Neural cell (in vitro differentiated cells): ENCODE measurements at regions not wholly inside any gene's neighbourhood (a gene's known extent, or its start where the extent isn't known, plus 50 kb on each side); places are given as distances from the start of the nearest gene placed in this dataset.
"Not testable (repeated sequence)": the region's sequence is repeated elsewhere in the genome, so short reads cannot be mapped to it uniquely, and the experiment has no call there.

Experiments used
- H2AFZ ChIP-seq: fragments of 200-600, 300-800 bp; sonication (generic), shearing (Covaris generic); 2 replicates; pipeline ENCODE4 v1.6.0; 2014; ENCODE audit warnings: low read depth, mild to moderate bottlenecking, antibody characterized with exemption, low read length, moderate library complexity
- H3F3A ChIP-seq: fragments of 200-600 bp; shearing (Covaris generic); 2 replicates; pipeline ENCODE4 v1.6.1; 2016; ENCODE audit warnings: mild to moderate bottlenecking, moderate library complexity, mixed read lengths, antibody characterized with exemption, low read length; ENCODE audit not compliant: insufficient read depth, poor library complexity, severe bottlenecking
- H3K27ac ChIP-seq: fragments of 200-600, 300-800 bp; sonication (generic), shearing (Covaris generic); 2 replicates; pipeline ENCODE4 v1.5.1; 2014; ENCODE audit warnings: mild to moderate bottlenecking, low read length, moderate library complexity
- H3K27me3 ChIP-seq: fragments of 300-800, 200-600 bp; sonication (generic), shearing (Covaris generic); 2 replicates; pipeline ENCODE4 v1.6.0; 2014; ENCODE audit warnings: mild to moderate bottlenecking, low read depth, low read length, moderate library complexity; ENCODE audit not compliant: insufficient read depth
- H3K36me3 ChIP-seq: fragments of 300-800, 200-600 bp; sonication (generic), shearing (Covaris generic); 2 replicates; pipeline ENCODE4 v1.5.1; 2014; ENCODE audit warnings: mild to moderate bottlenecking, antibody characterized with exemption, low read length, moderate library complexity; ENCODE audit not compliant: insufficient read depth
- H3K4me2 ChIP-seq: fragments of 300-800, 200-600 bp; sonication (generic), shearing (Covaris generic); 2 replicates; pipeline ENCODE4 v1.6.0; 2014; ENCODE audit warnings: mild to moderate bottlenecking, low read length
- H3K4me3 ChIP-seq: fragments of 300-800, 200-600 bp; sonication (generic), shearing (Covaris generic); 2 replicates; pipeline ENCODE4 v1.5.1; 2014; ENCODE audit warnings: mild to moderate bottlenecking, low read length, moderate library complexity
- H3K79me2 ChIP-seq: fragments of 200-600 bp; shearing (Covaris generic); replicated peaks from 2 replicates; pipeline ENCODE4 v1.6.0; 2014; ENCODE audit warnings: mild to moderate bottlenecking, low read length, moderate library complexity; ENCODE audit not compliant: insufficient read depth
- H3K9ac ChIP-seq: fragments of 300-800, 200-600 bp; sonication (generic), shearing (Covaris generic); 2 replicates; pipeline ENCODE4 v1.6.1; 2016; ENCODE audit warnings: mild to moderate bottlenecking, low read length, mixed read lengths
- H3K9me2 ChIP-seq: fragments of 200-600 bp; shearing (Covaris generic); 2 replicates; pipeline ENCODE4 v1.6.1; 2016; ENCODE audit warnings: mild to moderate bottlenecking, low read length, mixed read lengths; ENCODE audit not compliant: insufficient read depth
- H3K9me3 ChIP-seq: fragments of 200-600, 300-800 bp; sonication (generic), shearing (Covaris generic); 2 replicates; pipeline ENCODE4 v1.6.1; 2016; ENCODE audit warnings: mild to moderate bottlenecking, mixed run types, low read length, moderate library complexity, mixed read lengths
- H4K20me1 ChIP-seq: fragments of 200-600 bp; shearing (Covaris generic); 2 replicates; pipeline ENCODE4 v1.6.1; 2016; ENCODE audit warnings: mild to moderate bottlenecking, mixed run types; ENCODE audit not compliant: insufficient read depth
- EP300 ChIP-seq: fragments of 450-650 bp; conservative IDR thresholded peaks from 2 replicates; pipeline ENCODE4 v1.6.1; 2014; ENCODE audit warnings: antibody characterized with exemption, mild to moderate bottlenecking, moderate library complexity; ENCODE audit not compliant: poor library complexity, severe bottlenecking
- EZH2 ChIP-seq: fragments of 200-600, 300-800 bp; shearing (Covaris generic), sonication (generic); IDR thresholded peaks from 2 replicates; pipeline ENCODE4 v1.6.1; 2014; ENCODE audit warnings: antibody characterized with exemption, low read length, borderline replicate concordance, mild to moderate bottlenecking; ENCODE audit not compliant: insufficient read depth, poor library complexity, severe bottlenecking
- MXI1 ChIP-seq: fragments of 450-650 bp; conservative IDR thresholded peaks from 2 replicates; pipeline ENCODE4 v1.6.1; 2014; ENCODE audit warnings: antibody characterized with exemption, mild to moderate bottlenecking; ENCODE audit not compliant: poor library complexity, severe bottlenecking
- POLR2AphosphoS5 ChIP-seq: IDR thresholded peaks from 2 replicates; pipeline ENCODE4 v1.6.1; 2012
- RAD21 ChIP-seq: fragments of 450-650 bp; conservative IDR thresholded peaks from 2 replicates; pipeline ENCODE4 v1.6.1; 2014; ENCODE audit warnings: antibody characterized with exemption, mild to moderate bottlenecking, moderate library complexity
- SMC3 ChIP-seq: fragments of 450-650 bp; conservative IDR thresholded peaks from 2 replicates; pipeline ENCODE4 v1.6.1; 2014; ENCODE audit warnings: antibody characterized with exemption, mild to moderate bottlenecking, moderate library complexity; ENCODE audit not compliant: poor library complexity
- TAF1 ChIP-seq: IDR thresholded peaks from 2 replicates; pipeline ENCODE4 v1.6.1; 2012; ENCODE audit warnings: low read depth
- TF ChIP-seq, protein P1 (sequence below): fragments of 450-650 bp; IDR thresholded peaks from 2 replicates; pipeline ENCODE4 v1.5.1; 2014; ENCODE audit warnings: antibody characterized with exemption, mild to moderate bottlenecking, moderate library complexity; ENCODE audit not compliant: poor library complexity, severe bottlenecking
- TF ChIP-seq, protein P2 (sequence below): IDR thresholded peaks from 2 replicates; pipeline ENCODE4 v1.6.1; 2012; ENCODE audit warnings: borderline replicate concordance

DNA sequence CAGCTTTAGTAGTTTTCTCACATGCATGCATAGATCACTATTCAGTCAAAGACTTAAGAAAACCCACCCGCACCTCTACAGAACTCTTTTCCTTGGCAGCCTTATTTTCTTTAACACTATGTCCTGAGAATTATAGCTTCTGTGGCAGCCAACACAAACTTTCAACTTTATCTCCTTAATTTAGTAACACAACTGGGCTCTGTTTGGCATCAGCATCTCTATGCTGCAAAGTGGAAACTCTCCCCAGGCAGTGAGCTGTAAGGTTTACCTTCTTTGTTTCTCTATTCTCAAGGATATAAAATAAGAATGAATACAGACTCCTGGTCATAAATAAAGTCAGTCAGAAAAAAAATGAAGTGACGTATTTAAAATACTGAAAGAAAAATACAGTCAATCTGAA is 115.2 kb upstream of the PPP1R9A start:
- no peaks in the 10 kb centered on the region for H3F3A ChIP-seq
- H3K9ac ChIP-seq: no peak overlapping the region
- no peaks in the 10 kb centered on the region for H3K9me3 ChIP-seq
- no peak overlapping the region for H2AFZ ChIP-seq
- no peak overlapping the region for H3K27ac ChIP-seq
- no peaks in the 10 kb centered on the region for H3K9me2 ChIP-seq
- no peak overlapping the region for H3K4me3 ChIP-seq
- no peaks in the 10 kb centered on the region for H3K79me2 ChIP-seq
- H3K36me3 ChIP-seq: no peaks in the 10 kb centered on the region
- no peaks in the 10 kb centered on the region for H3K27me3 ChIP-seq
- no peaks in the 10 kb centered on the region for H4K20me1 ChIP-seq
- no peak for TF ChIP-seq POLR2AphosphoS5
- TF ChIP-seq RAD21: no peak
- TF ChIP-seq EZH2: no peak
- TF ChIP-seq MXI1: no peak
- TF ChIP-seq, protein P1, sequence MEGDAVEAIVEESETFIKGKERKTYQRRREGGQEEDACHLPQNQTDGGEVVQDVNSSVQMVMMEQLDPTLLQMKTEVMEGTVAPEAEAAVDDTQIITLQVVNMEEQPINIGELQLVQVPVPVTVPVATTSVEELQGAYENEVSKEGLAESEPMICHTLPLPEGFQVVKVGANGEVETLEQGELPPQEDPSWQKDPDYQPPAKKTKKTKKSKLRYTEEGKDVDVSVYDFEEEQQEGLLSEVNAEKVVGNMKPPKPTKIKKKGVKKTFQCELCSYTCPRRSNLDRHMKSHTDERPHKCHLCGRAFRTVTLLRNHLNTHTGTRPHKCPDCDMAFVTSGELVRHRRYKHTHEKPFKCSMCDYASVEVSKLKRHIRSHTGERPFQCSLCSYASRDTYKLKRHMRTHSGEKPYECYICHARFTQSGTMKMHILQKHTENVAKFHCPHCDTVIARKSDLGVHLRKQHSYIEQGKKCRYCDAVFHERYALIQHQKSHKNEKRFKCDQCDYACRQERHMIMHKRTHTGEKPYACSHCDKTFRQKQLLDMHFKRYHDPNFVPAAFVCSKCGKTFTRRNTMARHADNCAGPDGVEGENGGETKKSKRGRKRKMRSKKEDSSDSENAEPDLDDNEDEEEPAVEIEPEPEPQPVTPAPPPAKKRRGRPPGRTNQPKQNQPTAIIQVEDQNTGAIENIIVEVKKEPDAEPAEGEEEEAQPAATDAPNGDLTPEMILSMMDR: no peak
- TF ChIP-seq EP300: no peak
- TF ChIP-seq TAF1: no peak
- TF ChIP-seq, protein P2, sequence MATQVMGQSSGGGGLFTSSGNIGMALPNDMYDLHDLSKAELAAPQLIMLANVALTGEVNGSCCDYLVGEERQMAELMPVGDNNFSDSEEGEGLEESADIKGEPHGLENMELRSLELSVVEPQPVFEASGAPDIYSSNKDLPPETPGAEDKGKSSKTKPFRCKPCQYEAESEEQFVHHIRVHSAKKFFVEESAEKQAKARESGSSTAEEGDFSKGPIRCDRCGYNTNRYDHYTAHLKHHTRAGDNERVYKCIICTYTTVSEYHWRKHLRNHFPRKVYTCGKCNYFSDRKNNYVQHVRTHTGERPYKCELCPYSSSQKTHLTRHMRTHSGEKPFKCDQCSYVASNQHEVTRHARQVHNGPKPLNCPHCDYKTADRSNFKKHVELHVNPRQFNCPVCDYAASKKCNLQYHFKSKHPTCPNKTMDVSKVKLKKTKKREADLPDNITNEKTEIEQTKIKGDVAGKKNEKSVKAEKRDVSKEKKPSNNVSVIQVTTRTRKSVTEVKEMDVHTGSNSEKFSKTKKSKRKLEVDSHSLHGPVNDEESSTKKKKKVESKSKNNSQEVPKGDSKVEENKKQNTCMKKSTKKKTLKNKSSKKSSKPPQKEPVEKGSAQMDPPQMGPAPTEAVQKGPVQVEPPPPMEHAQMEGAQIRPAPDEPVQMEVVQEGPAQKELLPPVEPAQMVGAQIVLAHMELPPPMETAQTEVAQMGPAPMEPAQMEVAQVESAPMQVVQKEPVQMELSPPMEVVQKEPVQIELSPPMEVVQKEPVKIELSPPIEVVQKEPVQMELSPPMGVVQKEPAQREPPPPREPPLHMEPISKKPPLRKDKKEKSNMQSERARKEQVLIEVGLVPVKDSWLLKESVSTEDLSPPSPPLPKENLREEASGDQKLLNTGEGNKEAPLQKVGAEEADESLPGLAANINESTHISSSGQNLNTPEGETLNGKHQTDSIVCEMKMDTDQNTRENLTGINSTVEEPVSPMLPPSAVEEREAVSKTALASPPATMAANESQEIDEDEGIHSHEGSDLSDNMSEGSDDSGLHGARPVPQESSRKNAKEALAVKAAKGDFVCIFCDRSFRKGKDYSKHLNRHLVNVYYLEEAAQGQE: no peak
- TF ChIP-seq SMC3: no peak
- H3K4me2 ChIP-seq: no peak overlapping the region

DNA sequence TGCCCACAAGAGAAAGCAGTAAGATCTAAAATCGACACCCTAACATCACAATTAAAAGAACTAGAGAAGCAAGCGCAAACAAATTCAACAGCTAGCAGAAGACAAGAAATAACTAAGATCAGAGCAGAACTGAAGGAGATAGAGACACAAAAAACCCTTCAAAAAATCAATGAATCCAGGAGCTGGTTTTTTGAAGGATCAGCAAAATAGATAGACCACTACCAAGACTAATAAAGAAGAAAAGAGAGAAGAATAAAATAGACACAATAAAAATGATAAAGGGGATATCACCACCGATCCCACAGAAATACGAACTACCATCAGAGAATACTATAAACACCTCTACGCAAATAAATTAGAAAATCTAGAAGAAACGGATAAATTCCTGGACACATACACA is 110.0 kb upstream of the PPP1R9A start:
- not testable (repeated sequence) for H3K9ac ChIP-seq, H2AFZ ChIP-seq, H3K27me3 ChIP-seq

DNA sequence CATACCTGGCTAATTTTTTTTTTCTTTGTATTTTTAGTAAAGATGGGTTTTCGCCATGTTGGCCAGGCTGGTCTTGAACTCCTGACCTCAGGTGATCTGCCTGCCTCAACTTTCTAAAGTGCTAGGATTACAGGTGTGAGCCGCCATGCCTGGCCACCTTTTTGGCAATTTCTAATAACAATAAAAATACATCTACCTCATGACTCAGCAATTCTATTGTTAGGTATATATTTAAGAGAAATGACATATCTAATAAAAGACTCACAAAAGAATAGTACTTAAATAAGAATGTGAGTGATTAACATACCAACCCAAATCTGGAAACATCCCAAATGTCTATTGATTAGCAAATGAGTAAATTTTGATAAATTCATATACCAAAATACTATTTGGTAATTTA is 103.6 kb upstream of the PPP1R9A start:
- H3K27me3 ChIP-seq: no peaks in the 10 kb centered on the region
- TF ChIP-seq SMC3 (no peak), RAD21 (no peak), MXI1 (no peak), POLR2AphosphoS5 (no peak), TAF1 (no peak), EP300 (no peak), EZH2 (no peak)
- TF ChIP-seq, protein P2: no peak
- TF ChIP-seq, protein P1: no peak

More for the DNA sequence above, 110.0 kb upstream of the PPP1R9A start:
- not testable (repeated sequence) for H3K4me2 ChIP-seq, H3K4me3 ChIP-seq, H3K27ac ChIP-seq, H3K9me2 ChIP-seq, H3K36me3 ChIP-seq, H4K20me1 ChIP-seq, H3K9me3 ChIP-seq, H3F3A ChIP-seq, H3K79me2 ChIP-seq

More for the DNA sequence above, 103.6 kb upstream of the PPP1R9A start:
- Histone ChIP-seq H3K36me3 (no peaks in the 10 kb centered on the region), H3K9ac (no peak overlapping the region), H3K4me2 (no peak overlapping the region), H3K27ac (no peak overlapping the region), H3F3A (no peaks in the 10 kb centered on the region), H3K4me3 (no peak overlapping the region), H2AFZ (no peak overlapping the region), H3K9me2 (no peaks in the 10 kb centered on the region), H3K79me2 (no peaks in the 10 kb centered on the region), H4K20me1 (no peaks in the 10 kb centered on the region), H3K9me3 (no peaks in the 10 kb centered on the region)
